BJ (cell line): ENCODE measurements at regions not wholly inside any gene's neighbourhood (a gene's known extent, or its start where the extent isn't known, plus 50 kb on each side); places are given as distances from the start of the nearest gene placed in this dataset.

Experiments used
- CTCF ChIA-PET: fragments of 350-600 bp; formaldehyde crosslinking; extraction: SDS; loops from one replicate; lab custom pipeline; 2021; ENCODE audit warnings: antibody characterized with exemption, inconsistent platforms; lab: Yijun Ruan, JAX
- POLR2A ChIA-PET: fragments of 300-600 bp; sonication (Branson Sonifier 250); formaldehyde crosslinking; extraction: SDS; loops from one replicate; lab custom pipeline; 2021; ENCODE audit warnings: antibody characterized with exemption; lab: Charles Lee
- DNase-seq: peaks from one replicate; pipeline ENCODE4 v3.0.0-alpha.2; 2011; ENCODE audit warnings: low read depth
- H3K27me3 ChIP-seq: 2 replicates; pipeline ENCODE4 v1.6.0; 2011; ENCODE audit warnings: low read length; ENCODE audit not compliant: control insufficient read depth, insufficient read depth
- H3K36me3 ChIP-seq: 2 replicates; pipeline ENCODE4 v1.5.1; 2011; ENCODE audit warnings: low read length; ENCODE audit not compliant: control insufficient read depth, insufficient read depth
- H3K4me3 ChIP-seq: 2 replicates; pipeline ENCODE4 v1.5.1; 2011; ENCODE audit warnings: low read depth, mild to moderate bottlenecking, control low read depth, low read length
- CTCF ChIP-seq: IDR thresholded peaks from 2 replicates; pipeline ENCODE4 v1.5.1; 2011; ENCODE audit warnings: low read depth, mild to moderate bottlenecking, control low read depth, inconsistent platforms, low read length, moderate library complexity; ENCODE audit not compliant: insufficient read depth

GRCh38 chr5:133854554-133854953 is 113.9 kb downstream of the C5orf15 start:
- no peak for DNase-seq
- ChIA-PET CTCF (no interaction called here), POLR2A (no interaction called here)
- no peak overlapping the region for H3K4me3 ChIP-seq
- no peaks in the 10 kb centered on the region; the same call in 1 of the 2 replicates for H3K27me3 ChIP-seq
- no peaks in the 10 kb centered on the region for H3K36me3 ChIP-seq
- TF ChIP-seq CTCF: no peak

GRCh38 chr5:133853646-133854365 is 114.6 kb downstream of the C5orf15 start:
- POLR2A ChIA-PET: no interaction called here
- no peak for DNase-seq
- TF ChIP-seq CTCF: no peak
- H3K36me3 ChIP-seq: no peaks in the 10 kb centered on the region
- H3K27me3 ChIP-seq: no peaks in the 10 kb centered on the region; the same call in 1 of the 2 replicates
- no peak overlapping the region for H3K4me3 ChIP-seq
- CTCF ChIA-PET: interaction anchor here (1.3 kb wide), 1 partner anchor 244 kb away, joined by 3 read pairs; no protein-coding TSS in a partner anchor

GRCh38 chr5:133851521-133851920 is 116.9 kb downstream of the C5orf15 start:
- ChIA-PET POLR2A (no interaction called here), CTCF (interaction anchor here (0.9 to 1.9 kb wide), 2 partner anchors 15 to 18 kb away, joined by 3 to 5 read pairs; no protein-coding TSS in a partner anchor)
- TF ChIP-seq CTCF: no peak
- H3K27me3 ChIP-seq: no peaks in the 10 kb centered on the region; the same call in 1 of the 2 replicates
- DNase-seq: no peak
- H3K4me3 ChIP-seq: no peak overlapping the region
- no peaks in the 10 kb centered on the region for H3K36me3 ChIP-seq

- no peak for TF ChIP-seq CTCF
- Histone ChIP-seq H3K36me3 (no peaks in the 10 kb centered on the region), H3K27me3 (no peaks in the 10 kb centered on the region; the same call in 1 of the 2 replicates), H3K4me3 (no peak overlapping the region)
- ChIA-PET POLR2A (no interaction called here), CTCF (interaction anchor here (0.9 to 1.9 kb wide), 2 partner anchors 16 to 19 kb away, joined by 3 to 5 read pairs; no protein-coding TSS in a partner anchor)
- DNase-seq: no peak
Observed at GRCh38 chr5:133850811-133851210, 117.6 kb downstream of the C5orf15 start.

GRCh38 chr5:133849116-133849515 is 119.3 kb downstream of the C5orf15 start:
- ChIA-PET POLR2A (no interaction called here), CTCF (no interaction called here)
- no peak for DNase-seq
- Histone ChIP-seq H3K36me3 (no peaks in the 10 kb centered on the region), H3K4me3 (no peak overlapping the region), H3K27me3 (no peaks in the 10 kb centered on the region; the same call in 1 of the 2 replicates)
- no peak for TF ChIP-seq CTCF
